CD4-positive, alpha-beta T cell treated with Interleukin-12 subunit alpha and Interleukin-12 subunit beta, for 1 hour (primary cell): ENCODE measurements at regions not wholly inside any gene's neighbourhood (a gene's known extent, or its start where the extent isn't known, plus 50 kb on each side); places are given as distances from the start of the nearest gene placed in this dataset.
"Not testable (repeated sequence)": the region's sequence is repeated elsewhere in the genome, so short reads cannot be mapped to it uniquely, and the experiment has no call there.

Source experiments
- DNase-seq: peaks from one replicate; pipeline ENCODE4 v3.0.0-alpha.2; 2020

DNA sequence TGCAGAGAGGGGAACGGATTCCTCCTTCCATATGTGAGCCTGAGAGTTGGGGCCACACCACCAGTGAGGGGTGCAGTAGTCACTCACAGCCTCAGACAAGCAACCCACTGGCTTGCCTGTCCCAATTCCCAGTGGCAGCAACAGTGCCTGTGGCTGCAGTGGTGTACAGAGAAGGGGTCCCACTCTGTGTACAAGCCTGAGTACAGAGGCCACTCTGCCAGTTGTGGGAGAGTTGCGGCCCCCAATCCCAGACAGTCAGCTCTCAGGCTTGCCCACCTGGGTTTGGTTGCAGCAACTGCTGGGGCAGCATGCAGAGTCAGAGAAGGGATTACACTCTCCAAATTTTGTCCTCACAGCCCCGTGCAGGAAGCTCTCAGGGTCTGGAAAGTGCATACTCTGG lies 133.2 kb upstream of the RFX3 start:
- no peak for DNase-seq

DNA sequence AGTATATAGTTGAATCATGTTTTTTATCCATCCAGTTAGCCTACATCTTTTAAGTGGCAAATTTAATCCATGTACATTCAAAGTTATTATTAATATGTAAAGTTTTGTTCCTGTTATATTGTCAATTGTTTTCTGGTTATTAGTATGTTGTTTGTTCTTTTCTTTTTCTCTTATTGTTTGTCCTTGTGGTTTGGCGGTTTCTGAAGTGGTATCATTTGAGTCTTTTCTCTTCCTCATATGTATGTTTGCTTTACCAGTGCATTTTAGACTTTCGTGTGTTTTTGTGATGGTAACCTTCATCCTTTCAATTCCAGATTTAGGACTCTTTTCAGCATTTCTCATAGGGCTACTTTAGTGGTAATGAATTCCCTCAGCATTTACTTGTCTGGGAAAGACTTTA lies 130.4 kb upstream of the RFX3 start:
- no peak for DNase-seq

DNA sequence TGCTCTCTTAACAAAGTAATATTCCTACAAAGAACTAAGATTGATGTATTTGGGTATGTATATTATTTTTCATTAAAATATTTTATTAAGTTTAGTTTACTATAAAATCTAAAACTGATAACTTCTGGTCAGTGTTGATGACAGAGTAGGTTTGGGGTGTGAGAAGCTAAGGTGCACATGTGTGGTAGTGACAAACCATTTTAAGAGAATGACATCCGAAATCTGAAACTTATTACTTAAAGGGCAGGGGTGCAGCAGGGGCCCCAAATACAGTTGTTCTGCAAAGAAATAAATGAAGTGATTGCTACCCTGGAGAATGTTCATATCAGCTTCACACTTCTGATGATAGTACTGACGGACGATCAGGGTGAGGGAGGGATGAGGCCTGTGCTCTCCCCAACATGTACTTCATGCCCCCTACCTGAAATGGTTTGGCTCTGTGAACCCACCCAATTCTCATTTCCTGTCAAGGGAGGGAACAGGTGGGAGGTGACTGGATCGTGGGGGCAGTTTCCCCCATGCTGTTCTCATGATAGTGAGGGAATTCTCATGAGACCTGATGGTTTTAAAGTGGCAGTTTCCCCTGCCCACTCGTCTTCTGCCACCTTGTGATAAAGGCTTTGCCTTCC lies 125.3 kb upstream of the RFX3 start:
- DNase-seq, result no peak

- DNase-seq, result no peak
Observed at GRCh38 chr9:3648722-3649246, 123.0 kb upstream of the RFX3 start.

DNA sequence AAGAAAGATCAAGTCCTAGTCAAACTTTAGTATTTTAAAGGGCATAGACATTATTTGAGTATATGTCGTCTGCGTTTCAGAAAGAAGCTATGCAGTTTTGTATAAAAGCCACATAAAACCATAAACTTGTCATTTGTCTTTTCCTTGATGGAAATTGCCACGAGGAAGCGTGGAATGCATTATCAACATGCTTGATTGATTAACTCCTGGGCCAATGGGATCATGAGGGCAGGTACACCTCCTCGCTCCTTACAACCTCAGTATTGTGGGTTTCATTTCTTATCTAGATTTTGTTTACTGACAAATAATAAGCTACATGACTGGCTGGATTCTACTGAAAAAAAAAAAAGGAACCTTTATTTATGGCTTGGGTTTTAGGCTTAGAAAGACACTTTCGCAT lies 122.5 kb upstream of the RFX3 start:
- DNase-seq, result no peak

GRCh38 chr9:3647652-3648051 lies 121.9 kb upstream of the RFX3 start:
- peak; percentile 2 for DNase-seq

DNA sequence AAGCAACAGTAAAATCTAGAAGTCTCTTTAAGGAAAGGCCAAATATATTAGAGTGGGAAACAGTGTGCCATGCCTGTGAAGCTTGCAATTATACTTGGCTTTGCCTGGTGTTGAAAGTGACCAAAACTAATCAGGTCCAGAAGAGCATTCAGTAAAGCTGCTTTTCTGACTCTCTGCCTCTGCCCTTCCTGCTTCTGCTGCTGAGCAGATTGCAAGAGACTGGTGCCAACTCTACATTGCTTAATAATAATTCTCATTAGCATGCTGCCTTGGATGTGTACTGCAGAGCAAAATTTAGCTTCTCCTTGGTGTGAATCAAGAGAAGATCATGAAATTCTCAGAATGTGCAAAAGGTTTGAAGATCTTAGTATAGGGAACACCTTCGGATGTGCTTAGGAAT lies 120.4 kb upstream of the RFX3 start:
- no peak for DNase-seq

GRCh38 chr9:3642075-3642474 lies 116.3 kb upstream of the RFX3 start:
- not testable (repeated sequence) for DNase-seq

DNA sequence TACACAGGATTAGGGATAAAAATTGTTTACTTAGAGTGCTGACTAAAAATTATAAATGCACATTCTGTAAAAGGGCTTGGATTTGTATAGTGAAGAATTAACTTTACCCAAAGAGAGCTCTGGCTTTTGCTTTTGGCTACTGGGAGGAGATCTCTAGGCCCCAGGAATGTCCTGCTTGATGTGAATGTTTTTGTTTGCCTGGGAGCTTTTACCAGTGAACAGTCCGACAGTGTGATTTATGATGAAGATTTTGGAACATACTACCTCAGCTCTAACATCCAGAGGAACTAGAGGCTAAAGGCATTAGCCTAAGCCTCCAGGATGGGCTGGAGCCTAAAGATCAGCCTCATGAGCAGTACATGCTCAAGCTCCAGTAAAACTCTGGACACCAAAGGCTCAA lies 103.7 kb upstream of the RFX3 start:
- DNase-seq, result no peak

GRCh38 chr9:3628239-3628638 lies 102.4 kb upstream of the RFX3 start:
- no peak for DNase-seq

DNA sequence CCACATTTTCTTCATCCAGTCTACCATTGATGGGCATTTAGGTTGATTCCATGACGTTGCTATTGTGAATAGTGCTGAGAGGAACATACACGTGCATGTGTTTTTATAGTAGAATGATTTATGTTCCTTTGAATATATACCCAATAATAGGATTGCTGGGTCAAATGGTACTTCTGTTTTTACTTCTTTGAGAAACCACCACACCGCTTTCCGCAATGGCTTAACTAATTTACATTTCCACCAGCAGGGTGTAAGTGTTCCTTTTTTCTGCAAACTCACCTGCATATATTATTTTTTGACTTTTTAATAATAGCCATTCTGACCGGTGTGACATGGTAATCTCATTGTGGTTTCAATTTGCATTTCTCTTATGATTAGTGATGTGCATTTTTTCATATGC lies 82.2 kb upstream of the RFX3 start:
- no peak for DNase-seq

DNA sequence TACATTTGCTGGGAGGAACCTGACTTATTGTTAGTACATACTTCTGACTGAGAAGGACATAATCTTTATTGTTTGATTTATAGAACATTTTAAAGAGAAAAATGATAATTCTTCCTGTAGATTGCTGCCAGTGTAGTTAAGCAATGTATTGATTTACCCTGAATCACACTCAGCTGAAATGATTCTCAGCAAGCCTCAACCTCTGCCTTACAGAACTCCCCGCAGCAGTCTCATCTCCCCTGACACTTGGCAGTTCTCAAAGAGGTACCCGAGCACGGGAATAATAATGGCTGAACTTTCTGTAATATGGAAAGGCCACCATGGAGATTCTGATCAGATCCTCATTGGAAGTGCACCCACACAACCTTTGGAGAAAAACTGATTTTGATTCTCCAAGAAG lies 74.9 kb upstream of the RFX3 start:
- DNase-seq, result no peak

- DNase-seq, result no peak
Observed at GRCh38 chr9:3597792-3598191, 72.0 kb upstream of the RFX3 start.

DNA sequence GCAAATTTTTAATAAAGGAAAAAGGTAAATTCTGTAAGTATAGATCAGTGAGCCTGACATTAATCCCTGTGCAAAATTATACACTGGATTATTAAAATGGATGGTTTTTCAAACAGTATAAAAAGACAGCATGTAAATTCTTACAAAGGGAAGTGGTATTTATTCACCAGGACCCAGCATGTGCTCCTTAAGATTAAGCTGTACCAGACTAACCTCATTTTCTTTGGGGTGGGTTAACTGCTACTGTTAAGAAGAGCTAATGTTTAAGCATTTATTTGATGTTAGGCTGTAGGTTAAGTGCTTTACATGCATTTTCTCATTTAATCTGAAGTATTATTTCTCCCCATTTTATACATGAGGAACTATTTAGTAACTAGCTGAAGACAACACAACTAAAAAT lies 60.3 kb upstream of the RFX3 start:
- DNase-seq, result no peak

- DNase-seq, result no peak
Observed at GRCh38 chr9:3585606-3586005, 59.8 kb upstream of the RFX3 start.

- DNase-seq, result no peak
Observed at GRCh38 chr9:3578786-3579185, 53.0 kb upstream of the RFX3 start.

DNA sequence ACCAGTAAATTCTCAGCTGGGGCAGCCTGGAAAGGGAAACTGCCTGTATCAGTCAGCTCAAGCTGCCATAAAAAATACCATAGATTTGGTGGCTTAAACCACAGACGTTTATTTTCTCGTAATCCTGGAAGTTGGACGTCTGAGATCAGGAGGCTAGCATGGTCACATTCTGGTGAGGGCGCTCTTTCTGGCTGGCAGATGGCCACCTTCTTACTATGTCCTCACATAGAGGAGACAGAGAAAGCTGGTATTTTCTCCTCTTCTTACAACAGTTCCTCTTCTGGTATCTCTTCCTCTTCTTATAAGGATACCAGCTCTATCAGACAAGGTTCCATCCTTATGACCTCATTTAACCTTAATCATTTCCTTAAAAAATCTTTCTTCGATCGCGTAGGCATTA lies 50.5 kb upstream of the RFX3 start:
- no peak for DNase-seq

DNA sequence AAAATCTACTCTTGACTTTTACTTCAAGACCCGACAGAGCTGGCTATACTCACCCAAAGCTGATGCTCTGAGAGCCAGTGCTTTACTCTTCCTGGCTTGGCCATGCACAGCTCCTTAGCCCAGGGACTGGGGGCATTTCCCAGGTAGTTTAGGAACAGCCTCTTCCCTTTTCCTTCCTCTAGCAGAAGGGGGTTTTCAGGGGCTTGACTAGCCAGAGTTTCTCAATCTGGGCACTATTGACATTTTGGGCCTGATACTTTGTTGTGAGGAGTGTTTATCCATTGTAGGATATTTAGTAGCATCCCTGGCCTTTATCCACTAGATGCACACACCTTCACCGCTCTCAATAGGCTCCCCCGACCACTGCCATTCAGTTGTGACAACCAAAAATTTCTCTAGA lies 50.0 kb upstream of the RFX3 start:
- DNase-seq, result no peak
